Sigmoid colon (tissue), 3 donors: ENCODE measurements at regions not wholly inside any gene's neighbourhood (a gene's known extent, or its start where the extent isn't known, plus 50 kb on each side); places are given as distances from the start of the nearest gene placed in this dataset.

Source experiments
- CTCF ChIP-seq, 4 experiments: fragments of 450-650 bp in 3 of 4; fragments of 200-600 bp in 1 of 4; IDR thresholded peaks; one replicate each; pipeline ENCODE4 v1.5.1; 2016 to 2019; ENCODE audit warnings: antibody characterized with exemption in 4 of 4, mild to moderate bottlenecking in 3 of 4, moderate library complexity in 2 of 4
- POLR2A ChIP-seq, 2 donors: fragments of 450-650 bp; IDR thresholded peaks; one replicate each; pipeline ENCODE4 v1.6.1; 2016; ENCODE audit warnings: antibody characterized with exemption in 2 of 2, mild to moderate bottlenecking in 2 of 2, moderate library complexity in 2 of 2

DNA sequence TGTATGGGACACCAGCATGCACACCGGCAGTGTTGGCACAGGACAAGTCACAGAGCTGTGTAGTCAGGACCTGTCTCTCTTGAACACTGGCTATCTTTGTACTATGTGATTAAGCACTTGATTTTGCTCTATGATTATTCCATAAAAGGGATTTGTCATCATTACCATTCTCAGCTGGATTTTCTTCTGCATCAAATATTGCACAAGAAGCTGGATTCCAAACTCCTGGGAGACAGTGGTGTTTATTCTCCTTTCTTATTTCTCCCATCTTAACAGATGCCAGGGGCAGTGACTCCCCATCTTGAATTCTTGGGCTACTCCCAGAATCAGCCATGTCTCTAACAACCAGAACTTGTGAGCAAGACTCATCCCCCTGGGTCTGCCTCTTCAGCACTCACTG, 62.5 kb upstream of the GNAZ start:
- no peak for TF ChIP-seq CTCF (IDR thresholded peaks at IDR 0.05)
- TF ChIP-seq POLR2A (IDR thresholded peaks at IDR 0.05) = no peak
